ENCODE measurements at regions not wholly inside any gene's neighbourhood (a gene's known extent, or its start where the extent isn't known, plus 50 kb on each side); places are given as distances from the start of the nearest gene placed in this dataset.
A peak's percentile ranks its signal among the peaks of the same experiment; 100 is the strongest.

GRCh38 chr11:70761094-70761907, 363.0 kb downstream of the CTTN start:
- TF ChIP-seq REST (IDR thresholded peaks at IDR 0.05; ENCODE audit: low read depth) (no peak), TCF12 (IDR thresholded peaks at IDR 0.05; ENCODE audit: low read depth) (no peak), NFIC (IDR thresholded peaks at IDR 0.05) (no peak)

- no peak for TF ChIP-seq USF1 (IDR thresholded peaks at IDR 0.05)
- TF ChIP-seq ZBTB7A (IDR thresholded peaks at IDR 0.05; ENCODE audit: low read depth): no peak
- no peak for TF ChIP-seq EP300 (IDR thresholded peaks at IDR 0.05; ENCODE audit: borderline replicate concordance)
- TF ChIP-seq RAD21 (IDR thresholded peaks at IDR 0.05; ENCODE audit: low read depth): no peak
- no peak for TF ChIP-seq EGR1 (IDR thresholded peaks at IDR 0.05)
- no peak for TF ChIP-seq NFIC (IDR thresholded peaks at IDR 0.05)
- TF ChIP-seq CEBPB (IDR thresholded peaks at IDR 0.05): no peak
- no peak for TF ChIP-seq CREB1 (IDR thresholded peaks at IDR 0.05; ENCODE audit: low read depth)
- TF ChIP-seq REST (IDR thresholded peaks at IDR 0.05; ENCODE audit: low read depth): no peak
- TF ChIP-seq MAX (IDR thresholded peaks at IDR 0.05): no peak
Measured at GRCh38 chr11:70761908-70762337, 363.6 kb downstream of the CTTN start.

- TF ChIP-seq TAF1 (IDR thresholded peaks at IDR 0.05; ENCODE audit: low read depth) (no peak), EGR1 (IDR thresholded peaks at IDR 0.05) (no peak), ZBTB7A (IDR thresholded peaks at IDR 0.05; ENCODE audit: low read depth) (no peak), CREB1 (IDR thresholded peaks at IDR 0.05; ENCODE audit: low read depth) (no peak), MAX (IDR thresholded peaks at IDR 0.05) (no peak), USF1 (IDR thresholded peaks at IDR 0.05) (0 out of 2 replicates have a peak, but pooled peaks have one; percentile 20), FOXM1 (IDR thresholded peaks at IDR 0.05; ENCODE audit: borderline replicate concordance, low read depth) (no peak)
Measured at GRCh38 chr11:70762810-70763209, 364.5 kb downstream of the CTTN start.

GRCh38 chr11:70763606-70764005, 365.3 kb downstream of the CTTN start:
- no peak for TF ChIP-seq TCF12 (IDR thresholded peaks at IDR 0.05; ENCODE audit: low read depth)
- no peak for TF ChIP-seq ZBTB7A (IDR thresholded peaks at IDR 0.05; ENCODE audit: low read depth)
- TF ChIP-seq TEAD4 (IDR thresholded peaks at IDR 0.05): no peak
- TF ChIP-seq CEBPB (IDR thresholded peaks at IDR 0.05): no peak
- no peak for TF ChIP-seq MAX (IDR thresholded peaks at IDR 0.05)
- TF ChIP-seq RAD21 (IDR thresholded peaks at IDR 0.05; ENCODE audit: low read depth): no peak

GRCh38 chr11:70764356-70764905, 366.1 kb downstream of the CTTN start:
- no peak for TF ChIP-seq NFIC (IDR thresholded peaks at IDR 0.05)
- TF ChIP-seq ZBTB7A (IDR thresholded peaks at IDR 0.05; ENCODE audit: low read depth): no peak
- no peak for TF ChIP-seq TCF12 (IDR thresholded peaks at IDR 0.05; ENCODE audit: low read depth)

- no peak for TF ChIP-seq ZBTB7A (IDR thresholded peaks at IDR 0.05; ENCODE audit: low read depth)
- TF ChIP-seq TCF12 (IDR thresholded peaks at IDR 0.05; ENCODE audit: low read depth): no peak
- TF ChIP-seq EP300 (IDR thresholded peaks at IDR 0.05; ENCODE audit: borderline replicate concordance): no peak
- no peak for TF ChIP-seq MAX (IDR thresholded peaks at IDR 0.05)
- no peak for TF ChIP-seq FOXM1 (IDR thresholded peaks at IDR 0.05; ENCODE audit: borderline replicate concordance, low read depth)
- TF ChIP-seq CEBPB (IDR thresholded peaks at IDR 0.05): no peak
- no peak for TF ChIP-seq REST (IDR thresholded peaks at IDR 0.05; ENCODE audit: low read depth)
- no peak for TF ChIP-seq USF1 (IDR thresholded peaks at IDR 0.05)
- no peak for TF ChIP-seq TEAD4 (IDR thresholded peaks at IDR 0.05)
- TF ChIP-seq EGR1 (IDR thresholded peaks at IDR 0.05): no peak
- TF ChIP-seq RAD21 (IDR thresholded peaks at IDR 0.05; ENCODE audit: low read depth): no peak
- no peak for TF ChIP-seq CREB1 (IDR thresholded peaks at IDR 0.05; ENCODE audit: low read depth)
- no peak for TF ChIP-seq YY1 (IDR thresholded peaks at IDR 0.05; ENCODE audit: low read depth)
- no peak for TF ChIP-seq TAF1 (IDR thresholded peaks at IDR 0.05; ENCODE audit: low read depth)
- TF ChIP-seq NFIC (IDR thresholded peaks at IDR 0.05): no peak
Measured at GRCh38 chr11:70766901-70767300, 368.6 kb downstream of the CTTN start.
